ENCODE measurements at regions not wholly inside any gene's neighbourhood (a gene's known extent, or its start where the extent isn't known, plus 50 kb on each side); places are given as distances from the start of the nearest gene placed in this dataset.

GRCh38 chr22:48372390-48372789 lies 1455.3 kb downstream of the BRD1 start:
- Histone ChIP-seq H4K8ac (ENCODE audit: low read depth in 2 of 2, low read length in 2 of 2) (no peak overlapping the region), H3K4ac (ENCODE audit: low read depth, low read length) (no peak overlapping the region), H3K79me1 (ENCODE audit: low read depth in 1 of 2, low read length in 2 of 2) (no peaks in the 10 kb centered on the region), H3K4me2 (ENCODE audit: low read depth, low read length) (no peak overlapping the region), H2BK120ac (ENCODE audit: low read depth, low read length) (no peak overlapping the region), H2BK20ac (ENCODE audit: low read depth, low read length) (no peak overlapping the region), H2AK9ac (replicated peaks; ENCODE audit: low read depth, low read length, poor library complexity) (no peak overlapping the region), H3K23ac (ENCODE audit: low read depth, low read length) (no peak overlapping the region), H3K18ac (ENCODE audit: low read depth, low read length) (no peak overlapping the region), H3K36me3 (ENCODE audit: control insufficient read depth, insufficient read depth, low read length) (no peaks in the 10 kb centered on the region), H3K4me1 (ENCODE audit: control insufficient read depth, insufficient read depth, low read length) (no peaks in the 10 kb centered on the region), H4K20me1 (ENCODE audit: insufficient read depth, low read length) (no peaks in the 10 kb centered on the region), H3K9me3 (ENCODE audit: control insufficient read depth, insufficient read depth, low read length) (peaks cover 43% of the 10 kb centered on the region), H3K4me3 (ENCODE audit: insufficient read depth, low read depth, low read length) (no peak overlapping the region), H4K5ac (ENCODE audit: low read depth, low read length) (no peak overlapping the region), H3K9me1 (ENCODE audit: insufficient read depth, low read length) (no peaks in the 10 kb centered on the region), H3K27me3 (ENCODE audit: control insufficient read depth, insufficient read depth, low read length) (no peaks in the 10 kb centered on the region), H3K27ac (ENCODE audit: insufficient read depth, low read length) (no peak overlapping the region), H3K14ac (replicated peaks; ENCODE audit: low read depth, low read length) (no peak overlapping the region), H3K9ac (ENCODE audit: low read depth, low read length) (no peak overlapping the region), H2BK15ac (ENCODE audit: low read depth, low read length) (no peak overlapping the region), H2BK5ac (ENCODE audit: low read depth, low read length, poor library complexity, severe bottlenecking) (no peak overlapping the region), H3K56ac (ENCODE audit: extremely low read depth, insufficient read depth, low read length) (no peak overlapping the region), H4K91ac (ENCODE audit: insufficient read depth, low read depth, low read length) (no peak overlapping the region), H2AFZ (replicated peaks; ENCODE audit: low read length, poor library complexity) (no peak overlapping the region), H2AK5ac (ENCODE audit: low read depth, low read length) (no peak overlapping the region)
- no peak for TF ChIP-seq POLR2A (IDR thresholded peaks at IDR 0.05; ENCODE audit: low read depth, low read length)
- no peak for TF ChIP-seq NFE2L2 (IDR thresholded peaks at IDR 0.05; ENCODE audit: low read depth, low read length)
- no peak for TF ChIP-seq ELK1 (IDR thresholded peaks at IDR 0.05; ENCODE audit: borderline replicate concordance, low read depth, low read length)
- TF ChIP-seq RCOR1 (IDR thresholded peaks at IDR 0.05; ENCODE audit: insufficient replicate concordance, low read length): no peak
- TF ChIP-seq MAFK (IDR thresholded peaks at IDR 0.05; ENCODE audit: low read depth, low read length): no peak
- TF ChIP-seq MXI1 (IDR thresholded peaks at IDR 0.05; ENCODE audit: borderline replicate concordance, low read depth, low read length): no peak
- no peak for TF ChIP-seq CHD1 (IDR thresholded peaks at IDR 0.05; ENCODE audit: low read depth, low read length)
- no peak for TF ChIP-seq FOS (IDR thresholded peaks at IDR 0.05; ENCODE audit: low read depth, low read length)
- TF ChIP-seq RAD21 (IDR thresholded peaks at IDR 0.05; ENCODE audit: low read length): no peak
- no peak for TF ChIP-seq CTCF (conservative IDR thresholded peaks at IDR 0.05; ENCODE audit: low read depth, low read length)
- TF ChIP-seq BHLHE40 (IDR thresholded peaks at IDR 0.05; ENCODE audit: low read depth, low read length): no peak
- TF ChIP-seq CEBPB (IDR thresholded peaks at IDR 0.05; ENCODE audit: low read depth, low read length): no peak
- TF ChIP-seq RFX5 (IDR thresholded peaks at IDR 0.05; ENCODE audit: low read depth, low read length): no peak
- ATAC-seq (ENCODE audit: low read depth) (no peak), DNase-seq (no peak)
- intact Hi-C loops (cut with micrococcal nuclease): no loop called here
- dilution Hi-C loops (cut with HindIII; ENCODE audit: low sequenced_read_pairs, unreplicated experiment): no loop called here
- no TSS peak for BruUV-seq (replicated peaks)
- POLR2A ChIA-PET (ENCODE audit: unreplicated experiment): no interaction called here
- in situ Hi-C loops (cut with MboI; ENCODE audit: low sequenced_read_pairs): no loop called here
- WGBS, 2 experiments (ENCODE audit: extremely low coverage in 2 of 2, insufficient read length in 1 of 2): no CpG with 5 or more reads among the region's 7 CpGs
- CTCF ChIA-PET: no interaction called here

Measured in IMR-90 (cell line).